Vagina (tissue), 2 donors: ENCODE measurements at regions not wholly inside any gene's neighbourhood (a gene's known extent, or its start where the extent isn't known, plus 50 kb on each side); places are given as distances from the start of the nearest gene placed in this dataset.

Source experiments
- POLR2A ChIP-seq, 2 donors: fragments of 450-650 bp; IDR thresholded peaks; one replicate each; pipeline ENCODE4 v1.6.1; 2017; ENCODE audit warnings: antibody characterized with exemption in 2 of 2, mild to moderate bottlenecking in 2 of 2, moderate library complexity in 2 of 2
- TF ChIP-seq, protein P1 (sequence below), 3 experiments: fragments of 450-650 bp in 2 of 3; fragments of 200-600 bp in 1 of 3; sonication (generic) in 1 of 3; IDR thresholded peaks; one replicate each; pipeline ENCODE4 v1.5.1; 2017 to 2019; ENCODE audit warnings: antibody characterized with exemption in 3 of 3, mild to moderate bottlenecking in 2 of 3, moderate library complexity in 2 of 3

DNA sequence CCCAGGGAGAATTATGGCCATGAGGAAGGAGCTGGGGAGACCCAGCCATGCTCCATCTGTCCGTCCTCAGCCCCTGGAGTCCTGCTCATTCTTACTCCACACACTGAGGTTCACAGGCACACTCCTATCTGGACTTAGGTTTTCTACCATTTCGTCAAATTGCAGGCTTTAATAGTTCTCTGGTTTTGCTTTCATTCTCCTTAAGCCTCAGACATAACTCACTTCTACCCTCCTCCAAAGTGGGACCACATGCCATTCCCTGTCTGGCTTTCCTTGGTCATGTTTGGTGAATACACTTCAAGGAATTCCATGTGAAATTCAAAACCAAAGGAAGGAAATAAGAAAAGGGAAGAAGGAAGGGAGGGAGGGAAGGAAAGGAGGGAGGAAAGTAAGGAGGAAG, 115.7 kb downstream of the CMPK2 start:
- TF ChIP-seq, protein P1, sequence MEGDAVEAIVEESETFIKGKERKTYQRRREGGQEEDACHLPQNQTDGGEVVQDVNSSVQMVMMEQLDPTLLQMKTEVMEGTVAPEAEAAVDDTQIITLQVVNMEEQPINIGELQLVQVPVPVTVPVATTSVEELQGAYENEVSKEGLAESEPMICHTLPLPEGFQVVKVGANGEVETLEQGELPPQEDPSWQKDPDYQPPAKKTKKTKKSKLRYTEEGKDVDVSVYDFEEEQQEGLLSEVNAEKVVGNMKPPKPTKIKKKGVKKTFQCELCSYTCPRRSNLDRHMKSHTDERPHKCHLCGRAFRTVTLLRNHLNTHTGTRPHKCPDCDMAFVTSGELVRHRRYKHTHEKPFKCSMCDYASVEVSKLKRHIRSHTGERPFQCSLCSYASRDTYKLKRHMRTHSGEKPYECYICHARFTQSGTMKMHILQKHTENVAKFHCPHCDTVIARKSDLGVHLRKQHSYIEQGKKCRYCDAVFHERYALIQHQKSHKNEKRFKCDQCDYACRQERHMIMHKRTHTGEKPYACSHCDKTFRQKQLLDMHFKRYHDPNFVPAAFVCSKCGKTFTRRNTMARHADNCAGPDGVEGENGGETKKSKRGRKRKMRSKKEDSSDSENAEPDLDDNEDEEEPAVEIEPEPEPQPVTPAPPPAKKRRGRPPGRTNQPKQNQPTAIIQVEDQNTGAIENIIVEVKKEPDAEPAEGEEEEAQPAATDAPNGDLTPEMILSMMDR (IDR thresholded peaks at IDR 0.05): no peak
- TF ChIP-seq POLR2A (IDR thresholded peaks at IDR 0.05): no peak
